ENCODE measurements at regions not wholly inside any gene's neighbourhood (a gene's known extent, or its start where the extent isn't known, plus 50 kb on each side); places are given as distances from the start of the nearest gene placed in this dataset.

DNA sequence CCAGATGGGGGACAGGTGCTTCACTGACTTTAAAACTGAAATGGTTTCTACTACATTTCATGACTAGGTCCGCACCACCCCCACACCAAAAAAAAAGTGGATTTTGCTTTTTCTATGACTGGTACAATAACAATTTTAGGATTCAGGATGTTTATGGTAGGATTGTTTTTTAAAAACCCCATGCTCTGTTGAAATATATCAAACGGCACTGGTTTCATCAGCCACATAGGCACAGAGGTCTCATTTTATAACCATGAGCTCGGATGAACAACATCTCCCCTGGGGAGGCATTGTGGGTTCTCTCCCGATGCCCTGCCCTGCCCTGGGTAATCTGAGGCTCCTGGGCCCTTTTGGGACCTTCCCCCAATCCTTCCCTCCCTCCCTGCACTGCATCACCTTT, 202.7 kb upstream of the KBTBD8 start:
- no peaks in the 10 kb centered on the region for H3K9me2 ChIP-seq (replicated peaks; ENCODE audit: insufficient read depth, low read length)
- H3K36me3 ChIP-seq (ENCODE audit: low read length): no peaks in the 10 kb centered on the region
- no peaks in the 10 kb centered on the region for H3K27me3 ChIP-seq (ENCODE audit: low read length)
- TF ChIP-seq, protein P1, sequence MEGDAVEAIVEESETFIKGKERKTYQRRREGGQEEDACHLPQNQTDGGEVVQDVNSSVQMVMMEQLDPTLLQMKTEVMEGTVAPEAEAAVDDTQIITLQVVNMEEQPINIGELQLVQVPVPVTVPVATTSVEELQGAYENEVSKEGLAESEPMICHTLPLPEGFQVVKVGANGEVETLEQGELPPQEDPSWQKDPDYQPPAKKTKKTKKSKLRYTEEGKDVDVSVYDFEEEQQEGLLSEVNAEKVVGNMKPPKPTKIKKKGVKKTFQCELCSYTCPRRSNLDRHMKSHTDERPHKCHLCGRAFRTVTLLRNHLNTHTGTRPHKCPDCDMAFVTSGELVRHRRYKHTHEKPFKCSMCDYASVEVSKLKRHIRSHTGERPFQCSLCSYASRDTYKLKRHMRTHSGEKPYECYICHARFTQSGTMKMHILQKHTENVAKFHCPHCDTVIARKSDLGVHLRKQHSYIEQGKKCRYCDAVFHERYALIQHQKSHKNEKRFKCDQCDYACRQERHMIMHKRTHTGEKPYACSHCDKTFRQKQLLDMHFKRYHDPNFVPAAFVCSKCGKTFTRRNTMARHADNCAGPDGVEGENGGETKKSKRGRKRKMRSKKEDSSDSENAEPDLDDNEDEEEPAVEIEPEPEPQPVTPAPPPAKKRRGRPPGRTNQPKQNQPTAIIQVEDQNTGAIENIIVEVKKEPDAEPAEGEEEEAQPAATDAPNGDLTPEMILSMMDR (IDR thresholded peaks at IDR 0.05; ENCODE audit: insufficient read depth, low read length, poor library complexity, severe bottlenecking): no peak
- no peak for TF ChIP-seq EZH2phosphoT487 (conservative IDR thresholded peaks at IDR 0.05; ENCODE audit: low read length)
- no peaks in the 10 kb centered on the region for H3K9me3 ChIP-seq (ENCODE audit: insufficient read depth, low read length)
- H3F3A ChIP-seq (ENCODE audit: insufficient read depth): no peaks in the 10 kb centered on the region
- no peak overlapping the region for H3K27ac ChIP-seq (ENCODE audit: low read depth, low read length)
- no peak overlapping the region for H3K4me3 ChIP-seq (ENCODE audit: insufficient read depth, low read length, poor library complexity, severe bottlenecking)
- no peak overlapping the region for H2AFZ ChIP-seq (ENCODE audit: low read depth, low read length, severe bottlenecking)
- no peaks in the 10 kb centered on the region for H4K20me1 ChIP-seq (ENCODE audit: low read depth, low read length)
- no peaks in the 10 kb centered on the region for H3K79me2 ChIP-seq (ENCODE audit: insufficient read depth, low read length)
- no peak overlapping the region for H3K9ac ChIP-seq (ENCODE audit: low read length)
- H3K4me2 ChIP-seq (ENCODE audit: low read depth, low read length, poor library complexity, severe bottlenecking): no peak overlapping the region

- Histone ChIP-seq H3K27me3 (ENCODE audit: low read length) (no peaks in the 10 kb centered on the region), H3K9ac (ENCODE audit: low read length) (no peak overlapping the region), H3K27ac (ENCODE audit: low read depth, low read length) (no peak overlapping the region), H2AFZ (ENCODE audit: low read depth, low read length, severe bottlenecking) (no peak overlapping the region), H4K20me1 (ENCODE audit: low read depth, low read length) (no peaks in the 10 kb centered on the region), H3K9me3 (ENCODE audit: insufficient read depth, low read length) (no peaks in the 10 kb centered on the region), H3K36me3 (ENCODE audit: low read length) (no peaks in the 10 kb centered on the region), H3F3A (ENCODE audit: insufficient read depth) (no peaks in the 10 kb centered on the region), H3K9me2 (replicated peaks; ENCODE audit: insufficient read depth, low read length) (no peaks in the 10 kb centered on the region), H3K4me3 (ENCODE audit: insufficient read depth, low read length, poor library complexity, severe bottlenecking) (no peak overlapping the region), H3K79me2 (ENCODE audit: insufficient read depth, low read length) (no peaks in the 10 kb centered on the region), H3K4me2 (ENCODE audit: low read depth, low read length, poor library complexity, severe bottlenecking) (no peak overlapping the region)
- TF ChIP-seq, protein P1 (IDR thresholded peaks at IDR 0.05; ENCODE audit: insufficient read depth, low read length, poor library complexity, severe bottlenecking): no peak
- no peak for TF ChIP-seq EZH2phosphoT487 (conservative IDR thresholded peaks at IDR 0.05; ENCODE audit: low read length)
Measured at GRCh38 chr3:66796343-66796742, 201.8 kb upstream of the KBTBD8 start.

DNA sequence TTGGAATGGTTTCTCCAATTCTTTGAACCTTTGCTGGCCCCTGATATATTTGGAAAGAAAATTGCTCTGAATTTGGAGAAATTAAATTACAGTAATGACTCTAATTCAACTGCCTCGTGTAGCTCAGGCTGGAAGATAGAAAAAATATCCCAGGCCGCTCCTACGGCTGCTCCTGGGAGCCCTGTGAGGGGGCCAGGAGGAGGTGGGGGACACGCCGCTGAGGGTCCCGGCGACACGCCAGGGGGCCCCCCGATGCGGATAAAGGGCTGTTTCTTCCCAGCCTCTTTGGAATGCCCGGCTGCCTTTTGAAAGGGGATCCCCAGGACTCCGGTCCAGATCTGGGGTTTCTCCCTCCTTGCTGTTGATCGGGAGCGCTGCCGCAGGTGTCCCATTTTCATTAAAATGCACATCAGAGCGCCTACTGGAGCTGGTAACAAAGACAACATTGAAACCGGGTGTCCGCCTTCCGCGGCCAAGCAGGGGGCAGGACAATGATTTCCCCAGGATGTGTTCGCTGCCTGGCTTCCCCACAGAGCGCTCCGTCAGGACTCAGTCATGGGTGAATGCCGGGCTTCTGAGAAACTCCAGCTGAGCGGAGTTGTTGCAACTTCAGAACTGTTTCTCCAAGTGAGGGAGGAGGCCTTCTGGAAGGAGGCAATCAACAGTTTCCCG, 200.1 kb upstream of the KBTBD8 start:
- TF ChIP-seq EZH2phosphoT487 (conservative IDR thresholded peaks at IDR 0.05; ENCODE audit: low read length): no peak
- TF ChIP-seq, protein P1 (IDR thresholded peaks at IDR 0.05; ENCODE audit: insufficient read depth, low read length, poor library complexity, severe bottlenecking): no peak
- H2AFZ ChIP-seq (ENCODE audit: low read depth, low read length, severe bottlenecking): no peak overlapping the region
- no peak overlapping the region for H3K27ac ChIP-seq (ENCODE audit: low read depth, low read length)
- H3K9me2 ChIP-seq (replicated peaks; ENCODE audit: insufficient read depth, low read length): no peaks in the 10 kb centered on the region
- no peak overlapping the region for H3K4me2 ChIP-seq (ENCODE audit: low read depth, low read length, poor library complexity, severe bottlenecking)
- H3F3A ChIP-seq (ENCODE audit: insufficient read depth): no peaks in the 10 kb centered on the region
- no peaks in the 10 kb centered on the region for H3K9me3 ChIP-seq (ENCODE audit: insufficient read depth, low read length)
- H3K36me3 ChIP-seq (ENCODE audit: low read length): no peaks in the 10 kb centered on the region
- no peak overlapping the region for H3K9ac ChIP-seq (ENCODE audit: low read length)
- H4K20me1 ChIP-seq (ENCODE audit: low read depth, low read length): no peaks in the 10 kb centered on the region
- H3K79me2 ChIP-seq (ENCODE audit: insufficient read depth, low read length): no peaks in the 10 kb centered on the region
- H3K4me3 ChIP-seq (ENCODE audit: insufficient read depth, low read length, poor library complexity, severe bottlenecking): no peak overlapping the region
- no peaks in the 10 kb centered on the region for H3K27me3 ChIP-seq (ENCODE audit: low read length)

Data from SU-DHL-6 (cell line).